Liver (tissue), 3 donors: ENCODE measurements at regions not wholly inside any gene's neighbourhood (a gene's known extent, or its start where the extent isn't known, plus 50 kb on each side); places are given as distances from the start of the nearest gene placed in this dataset.
"Not testable (repeated sequence)": the region's sequence is repeated elsewhere in the genome, so short reads cannot be mapped to it uniquely, and the experiment has no call there.

ENCODE experiments used
- CTCF ChIP-seq: fragments of 150-350 bp; IDR thresholded peaks from 2 replicates; pipeline ENCODE4 v1.5.1; 2017; ENCODE audit warnings: improper control_type of control experiment, low read depth, low read length; ENCODE audit not compliant: missing input control
- EGR1 ChIP-seq, 2 donors: IDR thresholded peaks; 2 replicates each; pipeline ENCODE4 v1.6.1; 2016 to 2018; ENCODE audit warnings: antibody characterized with exemption in 2 of 2, low read depth in 2 of 2
- YY1 ChIP-seq: IDR thresholded peaks from 2 replicates; pipeline ENCODE4 v1.6.1; 2016; ENCODE audit warnings: antibody characterized with exemption, mild to moderate bottlenecking
- donor health status: healthy.
- donor health status: healthy.

GRCh38 chr12:131328861-131329845 is 375.4 kb downstream of the ADGRD1 start:
- not testable (repeated sequence) for TF ChIP-seq CTCF; EGR1 (IDR thresholded peaks at IDR 0.05; ENCODE audit: low read depth in 2 of 2); YY1
